ENCODE measurements at regions not wholly inside any gene's neighbourhood (a gene's known extent, or its start where the extent isn't known, plus 50 kb on each side); places are given as distances from the start of the nearest gene placed in this dataset.

DNA sequence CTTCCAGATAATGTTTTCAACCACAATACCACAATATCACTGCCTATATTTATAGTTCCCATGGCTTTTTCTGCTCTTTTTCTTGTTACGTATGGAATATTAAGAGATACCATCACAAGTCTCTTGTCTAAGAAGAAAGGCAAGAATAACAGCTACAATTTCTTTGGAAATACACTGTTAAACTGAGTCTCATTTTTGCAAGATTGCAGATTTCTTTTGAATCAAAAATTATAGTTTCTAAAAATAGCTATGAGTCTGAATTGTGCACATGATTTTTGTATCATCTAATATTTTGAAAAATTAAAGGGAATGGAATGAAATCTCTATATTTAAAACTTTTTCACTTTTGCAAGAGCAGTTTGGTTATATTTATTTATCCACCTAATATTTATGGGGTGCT is 1120.8 kb downstream of the EFNB2 start:
- H3K27ac ChIP-seq (ENCODE audit: low read depth, low read length): no peak overlapping the region
- H4K20me1 ChIP-seq (ENCODE audit: insufficient read depth, low read length): no peaks in the 10 kb centered on the region
- no peaks in the 10 kb centered on the region for H3K36me3 ChIP-seq (ENCODE audit: insufficient read depth, low read length)
- no peak for DNase-seq (ENCODE audit: insufficient read length, low spot score, missing footprints)
- no peaks in the 10 kb centered on the region for H3K4me1 ChIP-seq (ENCODE audit: insufficient read depth, low read length)
- no peaks in the 10 kb centered on the region for H3K9me3 ChIP-seq (ENCODE audit: low read depth, low read length)
- H2AFZ ChIP-seq (ENCODE audit: low read length): no peak overlapping the region
- no peaks in the 10 kb centered on the region for H3K79me2 ChIP-seq (ENCODE audit: insufficient read depth, low read length)
- H3K27me3 ChIP-seq (ENCODE audit: insufficient read depth, low read length): no peaks in the 10 kb centered on the region
- no peak overlapping the region for H3K4me2 ChIP-seq (ENCODE audit: insufficient read depth, low read length)
- H3K4me3 ChIP-seq (ENCODE audit: insufficient read depth, low read length): no peak overlapping the region
- TF ChIP-seq, protein P1, sequence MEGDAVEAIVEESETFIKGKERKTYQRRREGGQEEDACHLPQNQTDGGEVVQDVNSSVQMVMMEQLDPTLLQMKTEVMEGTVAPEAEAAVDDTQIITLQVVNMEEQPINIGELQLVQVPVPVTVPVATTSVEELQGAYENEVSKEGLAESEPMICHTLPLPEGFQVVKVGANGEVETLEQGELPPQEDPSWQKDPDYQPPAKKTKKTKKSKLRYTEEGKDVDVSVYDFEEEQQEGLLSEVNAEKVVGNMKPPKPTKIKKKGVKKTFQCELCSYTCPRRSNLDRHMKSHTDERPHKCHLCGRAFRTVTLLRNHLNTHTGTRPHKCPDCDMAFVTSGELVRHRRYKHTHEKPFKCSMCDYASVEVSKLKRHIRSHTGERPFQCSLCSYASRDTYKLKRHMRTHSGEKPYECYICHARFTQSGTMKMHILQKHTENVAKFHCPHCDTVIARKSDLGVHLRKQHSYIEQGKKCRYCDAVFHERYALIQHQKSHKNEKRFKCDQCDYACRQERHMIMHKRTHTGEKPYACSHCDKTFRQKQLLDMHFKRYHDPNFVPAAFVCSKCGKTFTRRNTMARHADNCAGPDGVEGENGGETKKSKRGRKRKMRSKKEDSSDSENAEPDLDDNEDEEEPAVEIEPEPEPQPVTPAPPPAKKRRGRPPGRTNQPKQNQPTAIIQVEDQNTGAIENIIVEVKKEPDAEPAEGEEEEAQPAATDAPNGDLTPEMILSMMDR (IDR thresholded peaks at IDR 0.05; ENCODE audit: extremely low read depth, low read depth, low read length): no peak

- Histone ChIP-seq H3K36me3 (ENCODE audit: insufficient read depth, low read length) (no peaks in the 10 kb centered on the region), H3K79me2 (ENCODE audit: insufficient read depth, low read length) (no peaks in the 10 kb centered on the region), H3K27me3 (ENCODE audit: insufficient read depth, low read length) (no peaks in the 10 kb centered on the region), H3K4me1 (ENCODE audit: insufficient read depth, low read length) (no peaks in the 10 kb centered on the region), H2AFZ (ENCODE audit: low read length) (no peak overlapping the region), H4K20me1 (ENCODE audit: insufficient read depth, low read length) (no peaks in the 10 kb centered on the region), H3K9me3 (ENCODE audit: low read depth, low read length) (no peaks in the 10 kb centered on the region), H3K4me2 (ENCODE audit: insufficient read depth, low read length) (no peak overlapping the region), H3K27ac (ENCODE audit: low read depth, low read length) (no peak overlapping the region), H3K4me3 (ENCODE audit: insufficient read depth, low read length) (no peak overlapping the region)
- DNase-seq (ENCODE audit: insufficient read length, low spot score, missing footprints): no peak
- TF ChIP-seq, protein P1 (IDR thresholded peaks at IDR 0.05; ENCODE audit: extremely low read depth, low read depth, low read length): no peak
These were observed 1123.3 kb downstream of the EFNB2 start for GRCh38 chr13:105412171-105412570.

- Histone ChIP-seq H3K9me3 (ENCODE audit: low read depth, low read length) (no peaks in the 10 kb centered on the region), H3K4me3 (ENCODE audit: insufficient read depth, low read length) (no peak overlapping the region), H2AFZ (ENCODE audit: low read length) (peak overlapping the region; percentile 43), H3K79me2 (ENCODE audit: insufficient read depth, low read length) (no peaks in the 10 kb centered on the region), H3K27ac (ENCODE audit: low read depth, low read length) (no peak overlapping the region), H3K36me3 (ENCODE audit: insufficient read depth, low read length) (no peaks in the 10 kb centered on the region), H3K27me3 (ENCODE audit: insufficient read depth, low read length) (no peaks in the 10 kb centered on the region), H4K20me1 (ENCODE audit: insufficient read depth, low read length) (no peaks in the 10 kb centered on the region), H3K4me1 (ENCODE audit: insufficient read depth, low read length) (no peaks in the 10 kb centered on the region), H3K4me2 (ENCODE audit: insufficient read depth, low read length) (peak overlapping the region; percentile 29)
- DNase-seq (ENCODE audit: insufficient read length, low spot score, missing footprints): peak; percentile 47
- TF ChIP-seq, protein P1 (IDR thresholded peaks at IDR 0.05; ENCODE audit: extremely low read depth, low read depth, low read length): peak; percentile 79
These were observed 1124.9 kb downstream of the EFNB2 start for GRCh38 chr13:105410602-105411001.

DNA sequence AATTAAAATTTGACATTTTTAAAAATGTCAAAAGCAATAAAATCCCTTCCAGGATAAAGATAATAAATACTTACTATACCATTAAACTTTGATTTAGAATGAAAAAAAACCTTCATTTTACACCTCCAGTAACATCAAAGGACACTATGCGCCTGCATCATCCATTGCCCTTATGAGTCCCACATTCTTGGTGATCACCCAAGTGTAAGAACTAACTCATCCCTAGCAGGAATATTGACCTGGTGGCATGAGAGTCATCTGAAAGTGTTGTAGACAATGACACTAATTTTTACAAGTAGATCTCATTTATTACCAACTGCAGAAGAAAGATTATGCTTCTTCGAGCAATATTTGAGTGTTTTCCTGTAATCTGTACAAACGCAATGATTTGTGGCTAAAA is 1128.9 kb downstream of the EFNB2 start:
- Histone ChIP-seq H4K20me1 (ENCODE audit: insufficient read depth, low read length) (no peaks in the 10 kb centered on the region), H3K4me3 (ENCODE audit: insufficient read depth, low read length) (no peak overlapping the region), H3K79me2 (ENCODE audit: insufficient read depth, low read length) (no peaks in the 10 kb centered on the region), H3K27me3 (ENCODE audit: insufficient read depth, low read length) (no peaks in the 10 kb centered on the region), H3K36me3 (ENCODE audit: insufficient read depth, low read length) (no peaks in the 10 kb centered on the region), H3K4me1 (ENCODE audit: insufficient read depth, low read length) (no peaks in the 10 kb centered on the region), H3K9me3 (ENCODE audit: low read depth, low read length) (no peaks in the 10 kb centered on the region), H2AFZ (ENCODE audit: low read length) (no peak overlapping the region), H3K4me2 (ENCODE audit: insufficient read depth, low read length) (no peak overlapping the region), H3K27ac (ENCODE audit: low read depth, low read length) (no peak overlapping the region)
- DNase-seq (ENCODE audit: insufficient read length, low spot score, missing footprints): no peak
- TF ChIP-seq, protein P1 (IDR thresholded peaks at IDR 0.05; ENCODE audit: extremely low read depth, low read depth, low read length): no peak

All from osteoblast (primary cell).